IPS DF 6.9 (cell line): ENCODE measurements at regions not wholly inside any gene's neighbourhood (a gene's known extent, or its start where the extent isn't known, plus 50 kb on each side); places are given as distances from the start of the nearest gene placed in this dataset.
A peak's percentile ranks its signal among the peaks of the same experiment; 100 is the strongest.

Experiments used
- DNase-seq: peaks from one replicate; pipeline ENCODE4 v3.0.0-alpha.2; 2013; ENCODE audit warnings: low read depth, low spot score
- H3K27ac ChIP-seq: one replicate; pipeline ENCODE4 v1.5.1; 2013; ENCODE audit warnings: low read length, control low read depth
- H3K27me3 ChIP-seq: 2 replicates; pipeline ENCODE4 v1.6.1; 2013; ENCODE audit warnings: mild to moderate bottlenecking, low read length; ENCODE audit not compliant: control insufficient read depth, insufficient read depth
- H3K36me3 ChIP-seq: 2 replicates; pipeline ENCODE4 v1.6.1; 2013; ENCODE audit warnings: low read length; ENCODE audit not compliant: control insufficient read depth, insufficient read depth
- H3K4me1 ChIP-seq: 2 replicates; pipeline ENCODE4 v1.6.1; 2013; ENCODE audit warnings: low read length; ENCODE audit not compliant: control insufficient read depth, insufficient read depth
- H3K4me3 ChIP-seq: 2 replicates; pipeline ENCODE4 v1.5.1; 2013; ENCODE audit warnings: mild to moderate bottlenecking, low read length
- H3K9me3 ChIP-seq: 2 replicates; pipeline ENCODE4 v1.6.1; 2013; ENCODE audit warnings: low read length, inconsistent platforms; ENCODE audit not compliant: control insufficient read depth, insufficient read depth
- WGBS: extraction: QIAGEN DNeasy Blood & Tissue Kit; methylation state at CpG from one replicate; pipeline ENCODE4 v1.1.7; 2013; ENCODE audit warnings: mixed read lengths, missing lambda C conversion rate; ENCODE audit not compliant: insufficient read length, insufficient coverage; 5-methylcytosine and 5-hydroxymethylcytosine counted together

DNA sequence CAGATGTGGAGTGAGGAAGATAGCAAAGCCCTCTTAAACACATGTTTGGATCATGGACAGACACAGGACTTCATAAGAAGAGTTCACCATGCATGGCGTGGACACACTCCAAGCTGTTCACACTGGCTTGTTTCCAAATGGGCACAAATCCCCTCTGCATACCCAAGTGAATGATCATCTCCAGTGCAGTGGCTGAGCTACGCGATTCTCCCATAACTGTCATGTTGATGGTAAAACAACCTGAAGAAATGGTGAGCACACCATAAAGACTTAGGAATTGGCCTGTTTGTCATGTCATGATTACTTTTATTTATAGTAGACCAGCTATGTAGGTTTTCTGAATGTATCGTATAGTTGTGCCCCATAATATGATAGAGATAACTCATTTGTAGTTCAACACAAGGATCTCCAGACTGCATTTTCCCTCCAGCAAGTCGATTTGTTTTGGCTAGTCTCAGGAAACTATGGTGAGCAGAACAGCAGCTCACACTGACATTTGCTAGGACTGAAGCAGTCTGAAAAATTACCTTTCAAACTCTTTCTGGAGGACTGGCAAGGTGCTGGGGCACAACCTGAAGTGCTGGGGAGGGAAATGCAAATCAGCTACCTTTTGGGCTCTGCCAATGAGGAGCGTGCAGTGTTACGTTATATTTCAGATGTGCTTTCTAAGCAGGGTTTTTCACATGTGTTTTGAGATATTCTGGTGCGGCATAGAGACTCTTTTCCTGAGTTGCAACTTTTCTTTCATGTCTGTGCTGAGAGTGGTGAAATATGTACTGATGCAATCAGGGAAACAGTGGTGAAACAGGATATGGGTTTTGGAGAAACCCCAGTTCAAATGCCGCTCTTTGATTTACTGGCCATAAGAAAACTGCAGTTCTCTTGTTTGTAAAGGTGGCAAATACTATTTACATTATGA is 629.6 kb upstream of the DPP6 start:
- Histone ChIP-seq H3K36me3 (no peaks in the 10 kb centered on the region), H3K4me3 (no peak overlapping the region), H3K4me1 (no peaks in the 10 kb centered on the region), H3K9me3 (no peaks in the 10 kb centered on the region; the same call in 1 of the 2 replicates), H3K27me3 (no peaks in the 10 kb centered on the region), H3K27ac (no peak overlapping the region)
- no peak for DNase-seq
- WGBS, result no CpG with 5 or more reads among the region's 9 CpGs

- WGBS, result no CpG with 5 or more reads among the region's 2 CpGs
- no peaks in the 10 kb centered on the region for H3K27me3 ChIP-seq
- H3K4me3 ChIP-seq, result no peak overlapping the region
- H3K36me3 ChIP-seq, result no peaks in the 10 kb centered on the region
- H3K27ac ChIP-seq, result no peak overlapping the region
- H3K9me3 ChIP-seq, result no peaks in the 10 kb centered on the region; the same call in 1 of the 2 replicates
- no peak for DNase-seq
- H3K4me1 ChIP-seq, result no peaks in the 10 kb centered on the region
Measured at GRCh38 chr7:153423210-153423590, 629.0 kb upstream of the DPP6 start.

- Histone ChIP-seq H3K27ac (no peak overlapping the region), H3K36me3 (no peaks in the 10 kb centered on the region), H3K9me3 (peaks cover 8% of the 10 kb centered on the region), H3K4me1 (no peaks in the 10 kb centered on the region; the same call in 1 of the 2 replicates), H3K4me3 (no peak overlapping the region), H3K27me3 (no peaks in the 10 kb centered on the region)
- no CpG with 5 or more reads among the region's 5 CpGs for WGBS
- peak; percentile 18 for DNase-seq
Measured at GRCh38 chr7:153430931-153431330, 621.3 kb upstream of the DPP6 start.

GRCh38 chr7:153432063-153432462 is 620.1 kb upstream of the DPP6 start:
- H3K9me3 ChIP-seq, result peaks cover 8% of the 10 kb centered on the region
- no CpG with 5 or more reads among the region's 8 CpGs for WGBS
- H3K27me3 ChIP-seq, result no peaks in the 10 kb centered on the region
- peak; percentile 2 for DNase-seq
- H3K27ac ChIP-seq, result no peak overlapping the region
- no peaks in the 10 kb centered on the region; the same call in 1 of the 2 replicates for H3K4me1 ChIP-seq
- H3K4me3 ChIP-seq, result no peak overlapping the region
- no peaks in the 10 kb centered on the region for H3K36me3 ChIP-seq

DNA sequence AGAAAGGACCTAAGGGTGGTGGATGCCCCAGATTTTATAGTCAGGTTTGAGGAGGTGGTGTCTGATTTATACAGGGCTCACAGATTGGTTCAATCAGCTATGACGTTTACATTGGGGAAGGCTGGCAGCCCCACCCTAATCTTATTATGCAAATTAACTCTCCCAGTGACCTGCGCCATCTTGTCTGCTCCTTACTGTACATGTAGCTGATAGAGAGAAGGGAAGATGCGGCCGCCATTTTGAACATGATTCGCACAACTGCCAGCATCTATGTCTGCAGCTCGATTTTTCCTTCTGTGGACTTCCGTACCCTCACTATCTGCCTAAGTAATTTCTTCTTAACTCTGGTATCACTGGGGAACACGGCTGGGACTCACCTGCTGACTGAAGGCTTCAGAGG is 619.0 kb upstream of the DPP6 start:
- WGBS, result no CpG with 5 or more reads among the region's 8 CpGs
- Histone ChIP-seq H3K4me3 (no peak overlapping the region), H3K4me1 (no peaks in the 10 kb centered on the region; the same call in 1 of the 2 replicates), H3K36me3 (no peaks in the 10 kb centered on the region), H3K27me3 (no peaks in the 10 kb centered on the region), H3K9me3 (peaks cover 8% of the 10 kb centered on the region), H3K27ac (no peak overlapping the region)
- no peak for DNase-seq

- Histone ChIP-seq H3K4me1 (no peaks in the 10 kb centered on the region), H3K36me3 (no peaks in the 10 kb centered on the region), H3K27me3 (no peaks in the 10 kb centered on the region), H3K4me3 (no peak overlapping the region), H3K27ac (no peak overlapping the region), H3K9me3 (peaks cover 3% of the 10 kb centered on the region)
- DNase-seq, result no peak
- no CpG with 5 or more reads among the region's 5 CpGs for WGBS
Measured at GRCh38 chr7:153440715-153441114, 611.5 kb upstream of the DPP6 start.

GRCh38 chr7:153443032-153443701 is 609.0 kb upstream of the DPP6 start:
- Histone ChIP-seq H3K27ac (no peak overlapping the region), H3K4me1 (no peaks in the 10 kb centered on the region), H3K27me3 (no peaks in the 10 kb centered on the region), H3K9me3 (peaks cover 5% of the 10 kb centered on the region), H3K36me3 (no peaks in the 10 kb centered on the region), H3K4me3 (no peak overlapping the region)
- DNase-seq, result no peak
- WGBS, result no CpG with 5 or more reads among the region's 7 CpGs

- Histone ChIP-seq H3K27ac (no peak overlapping the region), H3K4me3 (no peak overlapping the region), H3K36me3 (no peaks in the 10 kb centered on the region), H3K4me1 (no peaks in the 10 kb centered on the region), H3K9me3 (peaks cover 5% of the 10 kb centered on the region), H3K27me3 (no peaks in the 10 kb centered on the region)
- WGBS, result no CpG with 5 or more reads among the region's 8 CpGs
- DNase-seq, result no peak
Measured at GRCh38 chr7:153444641-153445040, 607.6 kb upstream of the DPP6 start.

DNA sequence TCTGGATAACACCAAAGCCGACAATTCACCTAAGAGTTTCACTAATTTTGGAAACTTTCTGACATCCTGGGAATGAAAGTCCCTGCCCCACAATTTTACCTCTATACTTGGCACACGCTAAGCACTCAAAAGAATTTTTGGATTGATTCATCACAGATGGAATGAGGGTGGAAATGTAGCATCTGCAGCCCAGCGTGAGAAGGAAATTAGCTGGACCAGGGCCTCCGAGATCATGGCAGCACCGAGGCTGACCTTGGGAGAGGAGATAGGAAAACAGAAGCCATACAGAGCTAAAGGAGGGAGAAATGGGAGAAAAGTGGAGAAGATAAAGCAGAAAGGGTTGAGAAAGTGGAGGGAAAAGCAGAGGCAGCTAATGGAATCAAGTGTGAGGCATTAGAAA is 606.6 kb upstream of the DPP6 start:
- no peak for DNase-seq
- no peaks in the 10 kb centered on the region for H3K4me1 ChIP-seq
- no peak overlapping the region for H3K27ac ChIP-seq
- no CpG with 5 or more reads among the region's 5 CpGs for WGBS
- H3K4me3 ChIP-seq, result no peak overlapping the region
- no peaks in the 10 kb centered on the region for H3K36me3 ChIP-seq
- peaks cover 5% of the 10 kb centered on the region for H3K9me3 ChIP-seq
- H3K27me3 ChIP-seq, result no peaks in the 10 kb centered on the region

GRCh38 chr7:153446490-153446889 is 605.7 kb upstream of the DPP6 start:
- Histone ChIP-seq H3K4me1 (no peaks in the 10 kb centered on the region), H3K27me3 (no peaks in the 10 kb centered on the region), H3K36me3 (no peaks in the 10 kb centered on the region), H3K9me3 (peaks cover 4% of the 10 kb centered on the region), H3K27ac (no peak overlapping the region), H3K4me3 (no peak overlapping the region)
- DNase-seq, result no peak
- no CpG with 5 or more reads among the region's 2 CpGs for WGBS
